PC-9 (cell line): ENCODE measurements at regions not wholly inside any gene's neighbourhood (a gene's known extent, or its start where the extent isn't known, plus 50 kb on each side); places are given as distances from the start of the nearest gene placed in this dataset.

ENCODE experiments used
- BruUV-seq: library from RNA; stranded (reverse); fragments of 400-500 nt; replicated peaks from 2 replicates; lab custom pipeline; 2021; lab: Mats Ljungman, UMichigan
- CTCF ChIA-PET: fragments of 300-600 bp; sonication (Branson Sonifier 250); formaldehyde crosslinking; loops from one replicate; lab custom pipeline; 2022; ENCODE audit warnings: antibody characterized with exemption; lab: Charles Lee
- POLR2A ChIA-PET: fragments of 300-600 bp; sonication (Branson Sonifier 250); formaldehyde crosslinking; loops from one replicate; lab custom pipeline; 2022; ENCODE audit warnings: antibody characterized with exemption; ENCODE audit not compliant: unreplicated experiment; lab: Charles Lee
- DNase-seq, 2 experiments: peaks; one replicate each; pipeline versions ENCODE4 v3.0.0 to v3.0.0-alpha.2; 2015 to 2022; ENCODE audit warnings: mixed read lengths in 1 of 2
- H2AFZ ChIP-seq: fragments of 200-600 bp; sonication (generic); 2 replicates; pipeline ENCODE4 v1.8.1; 2017; ENCODE audit warnings: antibody characterized with exemption
- H3F3A ChIP-seq: fragments of 200-600 bp; sonication (generic); 2 replicates; pipeline ENCODE4 v1.8.1; 2017; ENCODE audit warnings: antibody characterized with exemption, mild to moderate bottlenecking, low read depth; ENCODE audit not compliant: insufficient read depth
- H3K27ac ChIP-seq: fragments of 200-600 bp; sonication (generic); 2 replicates; pipeline ENCODE4 v1.6.1; 2016; ENCODE audit warnings: mixed run types
- H3K27me3 ChIP-seq: fragments of 200-600 bp; sonication (generic); 2 replicates; pipeline ENCODE4 v1.6.1; 2016; ENCODE audit warnings: low read depth, mixed run types; ENCODE audit not compliant: insufficient read depth
- H3K36me3 ChIP-seq: fragments of 200-600 bp; sonication (generic); 2 replicates; pipeline ENCODE4 v1.6.1; 2016; ENCODE audit warnings: low read depth, mixed run types
- H3K4me1 ChIP-seq: fragments of 200-600 bp; sonication (generic); replicated peaks from 2 replicates; pipeline ENCODE4 v1.6.1; 2016; ENCODE audit warnings: mixed run types; ENCODE audit not compliant: insufficient read depth
- H3K4me2 ChIP-seq: fragments of 200-600 bp; sonication (generic); 2 replicates; pipeline ENCODE4 v1.6.1; 2017; ENCODE audit warnings: mixed run types
- H3K4me3 ChIP-seq: fragments of 200-600 bp; sonication (generic); 2 replicates; pipeline ENCODE4 v1.6.1; 2016; ENCODE audit warnings: mixed run types
- H3K79me2 ChIP-seq: fragments of 200-600 bp; sonication (generic); 2 replicates; pipeline ENCODE4 v1.6.1; 2017; ENCODE audit warnings: low read depth, mixed run types
- H3K9me2 ChIP-seq: fragments of 200-600 bp; sonication (generic); 2 replicates; pipeline ENCODE4 v1.8.1; 2017; ENCODE audit warnings: mild to moderate bottlenecking; ENCODE audit not compliant: insufficient read depth
- H3K9me3 ChIP-seq: fragments of 200-600 bp; sonication (generic); 2 replicates; pipeline ENCODE4 v1.8.1; 2016; ENCODE audit warnings: low read depth; ENCODE audit not compliant: insufficient read depth
- H4K20me1 ChIP-seq: fragments of 200-600 bp; sonication (generic); 2 replicates; pipeline ENCODE4 v1.8.1; 2017; ENCODE audit not compliant: insufficient read depth
- EZH2 ChIP-seq: fragments of 200-600 bp; sonication (generic); IDR thresholded peaks from 2 replicates; pipeline ENCODE4 v1.8.0; 2017; ENCODE audit warnings: antibody characterized with exemption, low read depth
- intact Hi-C: fragments of 100-400 bp; cut with micrococcal nuclease; formaldehyde crosslinking; loops from one replicate; pipeline ENCODE4 v1.10.0; 2022; ENCODE audit not compliant: unreplicated experiment
- TF ChIP-seq, protein P1 (sequence below): fragments of 200-600 bp; sonication (generic); conservative IDR thresholded peaks from 2 replicates; pipeline ENCODE4 v1.6.1; 2017; ENCODE audit warnings: mixed run types, antibody characterized with exemption, mild to moderate bottlenecking, moderate library complexity

GRCh38 chr14:106277503-106277902 lies 751.1 kb downstream of the TMEM121 start:
- Histone ChIP-seq H2AFZ (no peak overlapping the region), H3K4me3 (no peak overlapping the region), H3F3A (no peaks in the 10 kb centered on the region), H3K36me3 (no peaks in the 10 kb centered on the region), H4K20me1 (no peaks in the 10 kb centered on the region), H3K9me2 (no peaks in the 10 kb centered on the region), H3K79me2 (no peaks in the 10 kb centered on the region), H3K9me3 (no peaks in the 10 kb centered on the region), H3K4me2 (no peak overlapping the region), H3K27me3 (peaks cover 19% of the 10 kb centered on the region), H3K27ac (no peak overlapping the region), H3K4me1 (no peaks in the 10 kb centered on the region)
- ChIA-PET POLR2A (no interaction called here), CTCF (no interaction called here)
- no peak for TF ChIP-seq EZH2
- TF ChIP-seq, protein P1, sequence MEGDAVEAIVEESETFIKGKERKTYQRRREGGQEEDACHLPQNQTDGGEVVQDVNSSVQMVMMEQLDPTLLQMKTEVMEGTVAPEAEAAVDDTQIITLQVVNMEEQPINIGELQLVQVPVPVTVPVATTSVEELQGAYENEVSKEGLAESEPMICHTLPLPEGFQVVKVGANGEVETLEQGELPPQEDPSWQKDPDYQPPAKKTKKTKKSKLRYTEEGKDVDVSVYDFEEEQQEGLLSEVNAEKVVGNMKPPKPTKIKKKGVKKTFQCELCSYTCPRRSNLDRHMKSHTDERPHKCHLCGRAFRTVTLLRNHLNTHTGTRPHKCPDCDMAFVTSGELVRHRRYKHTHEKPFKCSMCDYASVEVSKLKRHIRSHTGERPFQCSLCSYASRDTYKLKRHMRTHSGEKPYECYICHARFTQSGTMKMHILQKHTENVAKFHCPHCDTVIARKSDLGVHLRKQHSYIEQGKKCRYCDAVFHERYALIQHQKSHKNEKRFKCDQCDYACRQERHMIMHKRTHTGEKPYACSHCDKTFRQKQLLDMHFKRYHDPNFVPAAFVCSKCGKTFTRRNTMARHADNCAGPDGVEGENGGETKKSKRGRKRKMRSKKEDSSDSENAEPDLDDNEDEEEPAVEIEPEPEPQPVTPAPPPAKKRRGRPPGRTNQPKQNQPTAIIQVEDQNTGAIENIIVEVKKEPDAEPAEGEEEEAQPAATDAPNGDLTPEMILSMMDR, result peak; percentile 66
- BruUV-seq, result no TSS peak
- DNase-seq, result no peak
- intact Hi-C loops, result no loop called here

DNA sequence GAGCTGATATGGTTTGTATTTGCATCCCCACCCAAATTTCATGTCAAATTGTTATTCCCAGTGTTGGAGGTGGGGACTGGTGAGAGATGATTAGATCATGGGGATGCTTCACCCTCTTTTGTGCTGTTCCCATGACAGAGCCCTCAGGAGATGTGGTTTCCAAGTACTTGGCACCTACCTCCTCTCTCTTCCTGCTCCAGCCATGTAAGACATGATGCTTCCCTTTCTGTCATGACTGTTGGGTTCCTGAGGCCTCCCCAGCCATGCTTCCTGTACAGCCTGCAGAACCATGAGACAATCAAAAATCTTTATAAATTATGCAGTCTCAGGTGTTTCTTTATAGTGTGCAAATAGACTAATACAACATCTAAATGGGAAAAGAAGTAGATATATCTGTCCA lies 754.5 kb downstream of the TMEM121 start:
- no peaks in the 10 kb centered on the region for H3K79me2 ChIP-seq
- H3K27ac ChIP-seq, result no peak overlapping the region
- H2AFZ ChIP-seq, result no peak overlapping the region
- no TSS peak for BruUV-seq
- no peaks in the 10 kb centered on the region for H3K9me2 ChIP-seq
- no peaks in the 10 kb centered on the region for H3K36me3 ChIP-seq
- ChIA-PET POLR2A (no interaction called here), CTCF (no interaction called here)
- TF ChIP-seq, protein P1, result no peak
- TF ChIP-seq EZH2, result no peak
- H3K4me3 ChIP-seq, result no peak overlapping the region
- no peaks in the 10 kb centered on the region for H4K20me1 ChIP-seq
- no peak overlapping the region for H3K4me2 ChIP-seq
- DNase-seq, result no peak
- H3K9me3 ChIP-seq, result no peaks in the 10 kb centered on the region
- H3K4me1 ChIP-seq, result no peaks in the 10 kb centered on the region
- intact Hi-C loops, result no loop called here
- H3K27me3 ChIP-seq, result peaks cover 7% of the 10 kb centered on the region; the same call in 1 of the 2 replicates
- H3F3A ChIP-seq, result no peaks in the 10 kb centered on the region

- POLR2A ChIA-PET, result no interaction called here
- Histone ChIP-seq H3F3A (no peaks in the 10 kb centered on the region), H3K4me1 (no peaks in the 10 kb centered on the region), H3K4me3 (no peak overlapping the region), H3K27me3 (0 out of 2 replicates have a peak, but pooled peaks cover 4% of the 10 kb centered on the region), H3K27ac (no peak overlapping the region), H3K36me3 (no peaks in the 10 kb centered on the region), H2AFZ (no peak overlapping the region), H3K4me2 (no peak overlapping the region), H3K9me2 (no peaks in the 10 kb centered on the region), H4K20me1 (no peaks in the 10 kb centered on the region), H3K79me2 (no peaks in the 10 kb centered on the region), H3K9me3 (no peaks in the 10 kb centered on the region)
- intact Hi-C loops, result no loop called here
- no peak for TF ChIP-seq EZH2
- TF ChIP-seq, protein P1, result peak; percentile 56; the same call in 1 of the 2 replicates
- CTCF ChIA-PET, result no interaction called here
- DNase-seq, result no peak
- no TSS peak for BruUV-seq
These were observed 760.4 kb downstream of the TMEM121 start for GRCh38 chr14:106286697-106287290.
